ENCODE measurements at regions not wholly inside any gene's neighbourhood (a gene's known extent, or its start where the extent isn't known, plus 50 kb on each side); places are given as distances from the start of the nearest gene placed in this dataset.

DNA sequence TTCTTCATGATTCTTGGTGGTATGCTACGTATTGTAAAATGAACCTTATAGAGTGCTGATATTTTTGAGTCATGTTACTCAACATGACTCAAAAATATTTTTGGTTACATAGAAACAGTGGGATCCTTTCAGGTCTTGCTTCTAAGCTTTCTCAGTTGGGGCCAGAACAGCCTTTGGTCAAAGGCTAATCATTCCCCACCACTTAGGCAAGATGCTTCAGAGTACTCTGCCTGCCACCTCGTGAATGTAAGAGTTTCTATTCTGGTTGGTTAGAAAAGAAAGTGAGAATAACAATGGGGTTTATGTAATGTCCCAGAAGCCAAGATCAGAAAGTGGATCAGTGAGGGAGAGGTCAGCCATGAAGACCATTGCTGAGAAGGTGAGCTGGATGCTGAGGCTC lies 327.8 kb downstream of the TCERG1L start:
- TF ChIP-seq, protein P1, sequence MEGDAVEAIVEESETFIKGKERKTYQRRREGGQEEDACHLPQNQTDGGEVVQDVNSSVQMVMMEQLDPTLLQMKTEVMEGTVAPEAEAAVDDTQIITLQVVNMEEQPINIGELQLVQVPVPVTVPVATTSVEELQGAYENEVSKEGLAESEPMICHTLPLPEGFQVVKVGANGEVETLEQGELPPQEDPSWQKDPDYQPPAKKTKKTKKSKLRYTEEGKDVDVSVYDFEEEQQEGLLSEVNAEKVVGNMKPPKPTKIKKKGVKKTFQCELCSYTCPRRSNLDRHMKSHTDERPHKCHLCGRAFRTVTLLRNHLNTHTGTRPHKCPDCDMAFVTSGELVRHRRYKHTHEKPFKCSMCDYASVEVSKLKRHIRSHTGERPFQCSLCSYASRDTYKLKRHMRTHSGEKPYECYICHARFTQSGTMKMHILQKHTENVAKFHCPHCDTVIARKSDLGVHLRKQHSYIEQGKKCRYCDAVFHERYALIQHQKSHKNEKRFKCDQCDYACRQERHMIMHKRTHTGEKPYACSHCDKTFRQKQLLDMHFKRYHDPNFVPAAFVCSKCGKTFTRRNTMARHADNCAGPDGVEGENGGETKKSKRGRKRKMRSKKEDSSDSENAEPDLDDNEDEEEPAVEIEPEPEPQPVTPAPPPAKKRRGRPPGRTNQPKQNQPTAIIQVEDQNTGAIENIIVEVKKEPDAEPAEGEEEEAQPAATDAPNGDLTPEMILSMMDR (IDR thresholded peaks at IDR 0.05; ENCODE audit: low read depth, low read length), result no peak
- no peak overlapping the region for H3K4me3 ChIP-seq (ENCODE audit: low read depth, low read length)
- in situ Hi-C loops (cut with HindIII; ENCODE audit: low sequenced_read_pairs), result no loop called here
- DNase-seq (ENCODE audit: low read depth, low spot score), result no peak

DNA sequence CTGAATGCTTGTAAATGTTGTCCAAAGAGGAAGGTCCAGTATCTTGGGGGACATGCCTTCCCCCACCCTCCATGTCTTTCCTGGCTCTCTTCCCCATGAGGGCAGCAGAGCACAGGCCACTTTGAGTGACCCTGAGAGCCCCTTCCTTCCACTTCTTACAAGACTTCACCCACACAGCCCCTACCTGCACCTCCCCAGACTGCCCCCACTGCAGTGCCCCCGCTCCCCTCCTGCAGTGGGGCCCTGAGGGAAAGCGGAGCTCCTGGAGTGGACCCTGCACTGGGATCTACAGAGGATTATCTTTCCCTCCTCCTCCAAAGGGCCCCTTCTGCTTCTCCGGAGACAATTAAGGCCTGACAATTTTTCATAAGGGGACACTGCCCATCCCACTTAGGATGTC lies 326.8 kb downstream of the TCERG1L start:
- DNase-seq (ENCODE audit: low read depth, low spot score), result no peak
- no peak overlapping the region for H3K4me3 ChIP-seq (ENCODE audit: low read depth, low read length)
- in situ Hi-C loops (cut with HindIII; ENCODE audit: low sequenced_read_pairs), result no loop called here
- TF ChIP-seq, protein P1 (IDR thresholded peaks at IDR 0.05; ENCODE audit: low read depth, low read length), result no peak

DNA sequence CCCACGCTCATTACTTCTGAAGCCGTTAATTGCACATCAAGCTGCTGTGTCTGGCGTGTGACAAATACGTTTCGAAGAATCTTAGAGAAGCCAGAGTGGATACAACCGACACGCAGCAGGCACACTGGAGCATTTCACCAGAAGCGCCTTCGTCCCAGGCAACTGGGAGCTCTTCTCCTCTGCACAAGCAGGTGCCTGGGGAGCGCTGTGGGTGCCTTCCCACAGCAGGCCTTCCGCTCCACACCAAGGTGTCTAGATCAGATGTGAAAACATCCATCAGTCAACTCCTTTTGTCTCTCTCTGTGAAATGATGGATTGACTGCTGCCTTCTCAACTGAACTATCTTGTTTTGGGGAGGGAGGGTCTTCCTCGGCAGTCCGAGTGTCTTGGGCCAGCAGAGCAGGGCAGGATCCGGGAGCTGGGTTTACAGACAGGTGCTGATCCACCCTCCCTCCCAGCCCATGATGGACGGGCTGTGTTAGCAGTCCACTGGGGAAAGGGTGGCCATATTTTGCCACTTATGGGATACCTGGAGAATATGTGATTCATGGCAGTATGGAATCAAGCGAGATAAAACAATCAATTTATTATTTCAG lies 326.3 kb downstream of the TCERG1L start:
- H3K4me3 ChIP-seq (ENCODE audit: low read depth, low read length), result no peak overlapping the region
- no peak for DNase-seq (ENCODE audit: low read depth, low spot score)
- in situ Hi-C loops (cut with HindIII; ENCODE audit: low sequenced_read_pairs), result no loop called here
- TF ChIP-seq, protein P1 (IDR thresholded peaks at IDR 0.05; ENCODE audit: low read depth, low read length), result no peak

DNA sequence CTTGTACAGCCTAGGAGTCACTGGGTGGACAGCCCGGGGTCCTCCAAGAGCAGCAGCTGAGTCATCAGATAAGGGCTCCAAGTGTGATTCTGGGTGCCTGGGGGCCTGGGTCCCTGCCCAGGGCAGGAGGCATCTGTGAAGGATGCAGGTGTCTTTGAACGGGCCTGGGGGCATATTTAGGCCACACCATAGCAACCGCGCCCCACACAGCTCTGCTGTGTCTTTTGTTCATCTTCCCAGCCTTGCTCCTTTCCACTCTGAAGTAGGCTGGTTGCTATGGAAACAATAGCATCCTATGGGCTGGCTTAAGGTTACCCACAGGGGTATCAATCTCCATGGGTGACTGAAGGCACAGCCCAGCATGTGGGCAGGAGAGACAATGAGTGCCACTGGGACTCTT lies 324.7 kb downstream of the TCERG1L start:
- in situ Hi-C loops (cut with HindIII; ENCODE audit: low sequenced_read_pairs), result no loop called here
- TF ChIP-seq, protein P1 (IDR thresholded peaks at IDR 0.05; ENCODE audit: low read depth, low read length), result no peak
- no peak overlapping the region for H3K4me3 ChIP-seq (ENCODE audit: low read depth, low read length)
- no peak for DNase-seq (ENCODE audit: low read depth, low spot score)

DNA sequence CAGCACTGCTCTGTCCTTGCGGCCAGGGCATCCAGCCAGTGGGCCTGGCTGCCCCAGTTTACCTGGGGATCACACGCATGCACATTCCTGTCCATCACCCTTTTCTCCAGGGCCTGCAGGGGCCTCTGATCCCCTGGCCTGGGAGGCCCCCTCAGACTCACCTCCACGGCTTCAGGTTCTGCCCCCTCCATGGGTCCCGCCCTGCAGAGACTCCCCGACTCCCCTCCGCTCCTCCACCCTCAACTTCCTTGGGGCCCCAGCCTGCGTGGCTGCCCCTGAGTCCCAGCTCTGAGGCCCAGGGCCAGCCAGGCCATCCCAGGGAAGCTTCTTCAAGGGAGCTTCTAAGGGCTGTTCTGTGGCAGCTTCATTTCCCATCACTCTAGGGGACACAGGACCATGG lies 324.1 kb downstream of the TCERG1L start:
- TF ChIP-seq, protein P1 (IDR thresholded peaks at IDR 0.05; ENCODE audit: low read depth, low read length), result no peak
- DNase-seq (ENCODE audit: low read depth, low spot score), result no peak
- in situ Hi-C loops (cut with HindIII; ENCODE audit: low sequenced_read_pairs), result no loop called here
- H3K4me3 ChIP-seq (ENCODE audit: low read depth, low read length), result no peak overlapping the region

DNA sequence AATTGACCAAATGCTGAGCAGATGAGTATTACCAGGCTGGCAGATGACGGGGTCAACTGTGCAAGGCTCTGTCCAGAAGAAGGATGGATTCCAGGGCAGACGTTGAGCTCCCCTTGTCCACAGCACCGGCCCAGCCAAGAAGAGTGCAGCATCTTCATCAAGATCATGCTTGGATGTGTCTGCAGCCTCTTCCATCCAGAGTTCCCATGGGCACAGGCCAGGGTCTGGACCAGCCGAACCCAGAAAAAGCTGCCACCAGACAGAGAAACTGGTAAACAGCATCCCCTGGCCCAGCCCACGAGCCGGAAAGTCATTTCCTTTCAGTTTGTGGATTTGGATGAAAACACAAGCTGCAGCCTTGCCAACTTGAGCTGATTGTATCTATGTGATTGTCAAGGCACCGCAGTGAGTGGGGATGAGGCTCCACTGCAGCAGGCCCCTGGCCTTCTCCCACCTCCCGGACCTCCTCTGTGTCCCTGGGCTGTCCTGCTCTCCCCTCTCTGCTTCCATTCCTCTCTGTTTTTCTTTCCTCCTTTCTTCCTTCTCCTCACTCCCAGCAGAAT lies 321.8 kb downstream of the TCERG1L start:
- no peak for DNase-seq (ENCODE audit: low read depth, low spot score)
- H3K4me3 ChIP-seq (ENCODE audit: low read depth, low read length), result no peak overlapping the region
- in situ Hi-C loops (cut with HindIII; ENCODE audit: low sequenced_read_pairs), result no loop called here
- TF ChIP-seq, protein P1 (IDR thresholded peaks at IDR 0.05; ENCODE audit: low read depth, low read length), result no peak
